HCT116 (cell line): ENCODE measurements at regions not wholly inside any gene's neighbourhood (a gene's known extent, or its start where the extent isn't known, plus 50 kb on each side); places are given as distances from the start of the nearest gene placed in this dataset.

Source experiments
- ATAC-seq: fragments of 200-7000 bp; cut with Tn5 transposase; 2 replicates; pipeline ENCODE4 v1.9.1; 2020; ENCODE audit warnings: mild to moderate bottlenecking, moderate library complexity
- BruUV-seq: library from RNA; stranded (reverse); fragments of 400-500 nt; replicated peaks from 2 replicates; lab custom pipeline; 2021; lab: Mats Ljungman, UMichigan
- CTCF ChIA-PET: fragments of 300-600 bp; sonication (Branson Sonifier 250); formaldehyde crosslinking; loops from one replicate; lab custom pipeline; 2021; ENCODE audit warnings: antibody characterized with exemption; lab: Charles Lee
- POLR2A ChIA-PET: fragments of 300-600, 350-600 bp; sonication (Branson Sonifier 250); formaldehyde crosslinking; loops from one replicate; lab custom pipeline; 2021; ENCODE audit warnings: antibody characterized with exemption; lab: Charles Lee
- RAD21 ChIA-PET, 2 experiments: fragments of 300-600 bp; sonication (Branson Sonifier 250); formaldehyde crosslinking; loops; one replicate each; lab custom pipeline; 2023; ENCODE audit warnings: low total read pairs in 2 of 2; ENCODE audit not compliant: uncharacterized antibody in 2 of 2, unreplicated experiment in 2 of 2, low non-redundant PET in 1 of 2; lab: Charles Lee
- DNase-seq: peaks from one replicate; pipeline ENCODE4 v3.0.0-alpha.2; 2010; ENCODE audit warnings: low read depth, low spot score
- H2AFZ ChIP-seq: fragments of 200-600 bp; shearing (Covaris generic), sonication (generic); 2 replicates; pipeline ENCODE4 v1.6.1; 2017; ENCODE audit warnings: low read depth, mixed run types, mixed read lengths, antibody characterized with exemption, low read length; ENCODE audit not compliant: poor library complexity, severe bottlenecking
- H3K27ac ChIP-seq: 2 replicates; pipeline ENCODE4 v1.5.1; 2012; ENCODE audit warnings: low read depth, low read length
- H3K27me3 ChIP-seq: fragments of 200-600 bp; sonication (generic); 2 replicates; pipeline ENCODE4 v1.6.1; 2016; ENCODE audit warnings: mixed run types, low read length, mixed read lengths; ENCODE audit not compliant: insufficient read depth
- H3K36me3 ChIP-seq, 2 experiments: fragments of 200-500 bp in 1 of 2; fragments of 200-600 bp in 1 of 2; sonication (Bioruptor generic) in 1 of 2; sonication (generic) in 1 of 2; 2 replicates each; pipeline versions ENCODE4 v1.5.1 to v1.6.1; 2014 to 2016; ENCODE audit warnings: low read length in 2 of 2, inconsistent platforms in 1 of 2, mixed read lengths in 1 of 2, mixed run types in 1 of 2; ENCODE audit not compliant: insufficient read depth in 2 of 2, control insufficient read depth in 1 of 2
- H3K4me1 ChIP-seq, 2 experiments: fragments of 200-600 bp in 1 of 2; sonication (generic) in 1 of 2; 2 replicates each; pipeline versions ENCODE4 v1.5.1 to v1.6.1; 2012 to 2017; ENCODE audit warnings: low read length in 2 of 2, inconsistent platforms in 1 of 2, mild to moderate bottlenecking in 1 of 2, mixed read lengths in 1 of 2, mixed run types in 1 of 2, moderate library complexity in 1 of 2; ENCODE audit not compliant: insufficient read depth in 2 of 2, control insufficient read depth in 1 of 2
- H3K4me2 ChIP-seq: fragments of 200-600 bp; sonication (generic); 2 replicates; pipeline ENCODE4 v1.6.1; 2017; ENCODE audit warnings: mixed run types, low read length, mixed read lengths
- H3K4me3 ChIP-seq, 2 experiments: fragments of 200-600 bp in 1 of 2; sonication (generic) in 1 of 2; replicated peaks in 1 of 2; 2 replicates each; pipeline ENCODE4 v1.5.1; 2011 to 2016; ENCODE audit warnings: low read length in 2 of 2, control low read depth in 1 of 2, low read depth in 1 of 2, mild to moderate bottlenecking in 1 of 2, mixed read lengths in 1 of 2, mixed run types in 1 of 2
- H3K79me2 ChIP-seq: fragments of 200-600 bp; sonication (generic); 2 replicates; pipeline ENCODE4 v1.6.1; 2017; ENCODE audit warnings: mild to moderate bottlenecking, mixed run types, low read length, moderate library complexity, mixed read lengths; ENCODE audit not compliant: insufficient read depth
- H3K9ac ChIP-seq: fragments of 200-600 bp; sonication (generic); 2 replicates; pipeline ENCODE4 v1.6.1; 2016; ENCODE audit warnings: low read length, mixed read lengths
- H3K9me2 ChIP-seq: fragments of 200-600 bp; sonication (generic), shearing (Covaris generic); 2 replicates; pipeline ENCODE4 v1.6.1; 2017; ENCODE audit warnings: mixed run types, mild to moderate bottlenecking, moderate library complexity; ENCODE audit not compliant: insufficient read depth
- H3K9me3 ChIP-seq, 2 experiments: fragments of 200-500 bp in 1 of 2; fragments of 200-600 bp in 1 of 2; sonication (Bioruptor generic) in 1 of 2; sonication (generic) in 1 of 2; 2 replicates each; pipeline ENCODE4 v1.6.1; 2014 to 2017; ENCODE audit warnings: low read length in 2 of 2, mixed read lengths in 2 of 2, inconsistent platforms in 1 of 2, low read depth in 1 of 2, mild to moderate bottlenecking in 1 of 2, mixed run types in 1 of 2, moderate library complexity in 1 of 2; ENCODE audit not compliant: control insufficient read depth in 1 of 2, insufficient read depth in 1 of 2
- H4K20me1 ChIP-seq: fragments of 200-600 bp; sonication (generic), shearing (Covaris generic); 2 replicates; pipeline ENCODE4 v1.6.1; 2017; ENCODE audit warnings: mixed run types, mild to moderate bottlenecking, moderate library complexity; ENCODE audit not compliant: insufficient read depth
- CBX3 ChIP-seq: IDR thresholded peaks from 2 replicates; pipeline ENCODE4 v1.6.1; 2012; ENCODE audit warnings: low read depth
- CEBPB ChIP-seq: IDR thresholded peaks from 2 replicates; pipeline ENCODE4 v1.6.1; 2012; ENCODE audit warnings: low read depth
- EZH2 ChIP-seq: fragments of 200-600 bp; sonication (generic); IDR thresholded peaks from 2 replicates; pipeline ENCODE4 v1.6.1; 2017; ENCODE audit warnings: antibody characterized with exemption, mixed run types
- EZH2phosphoT487 ChIP-seq: fragments of 200-600 bp; IDR thresholded peaks from 2 replicates; pipeline ENCODE4 v1.6.1; 2018; ENCODE audit warnings: antibody characterized with exemption, borderline replicate concordance
- FOSL1 ChIP-seq: IDR thresholded peaks from 2 replicates; pipeline ENCODE4 v1.6.1; 2012; ENCODE audit warnings: low read depth
- MAX ChIP-seq: IDR thresholded peaks from 2 replicates; pipeline ENCODE4 v1.6.1; 2012
- POLR2AphosphoS5 ChIP-seq: IDR thresholded peaks from 2 replicates; pipeline ENCODE4 v1.6.1; 2011; ENCODE audit warnings: mild to moderate bottlenecking, low read depth, low read length, moderate library complexity
- REST ChIP-seq: IDR thresholded peaks from 2 replicates; pipeline ENCODE4 v1.6.1; 2012; ENCODE audit warnings: low read depth
- SIN3A ChIP-seq: IDR thresholded peaks from 2 replicates; pipeline ENCODE4 v1.6.1; 2012; ENCODE audit warnings: low read depth
- SP1 ChIP-seq: IDR thresholded peaks from 2 replicates; pipeline ENCODE4 v1.6.1; 2012; ENCODE audit warnings: low read depth
- TCF7L2 ChIP-seq: IDR thresholded peaks from 2 replicates; pipeline ENCODE4 v1.7.0; 2011; ENCODE audit warnings: borderline replicate concordance, inconsistent platforms; ENCODE audit not compliant: insufficient read depth, insufficient read length; ENCODE audit errors: extremely low read depth
- YY1 ChIP-seq: IDR thresholded peaks from 2 replicates; pipeline ENCODE4 v1.6.1; 2011; ENCODE audit warnings: low read length, low read depth, moderate library complexity, mild to moderate bottlenecking; ENCODE audit not compliant: insufficient replicate concordance; ENCODE audit errors: extremely low read depth
- ZBTB33 ChIP-seq: IDR thresholded peaks from 2 replicates; pipeline ENCODE4 v1.6.1; 2011; ENCODE audit warnings: mild to moderate bottlenecking, low read length, moderate library complexity; ENCODE audit not compliant: insufficient replicate concordance; ENCODE audit errors: extremely low read depth
- ZFX ChIP-seq: fragments of 450-650 bp; IDR thresholded peaks from 2 replicates; pipeline ENCODE4 v1.6.1; 2017
- ZNF274 ChIP-seq: fragments of 200-500 bp; sonication (Bioruptor generic); IDR thresholded peaks from 2 replicates; pipeline ENCODE4 v1.6.1; 2014; ENCODE audit warnings: mild to moderate bottlenecking, low read depth, low read length, inconsistent platforms
- intact Hi-C: fragments of 100-400 bp; cut with micrococcal nuclease; formaldehyde crosslinking; loops from 2 replicates; pipeline ENCODE4 v1.10.0; 2022
- TF ChIP-seq, protein P1 (sequence below): IDR thresholded peaks from 2 replicates; pipeline ENCODE4 v1.6.1; 2012
- TF ChIP-seq, protein P2 (sequence below), 3 experiments: fragments of 200-600 bp in 1 of 3; sonication (generic) in 1 of 3; IDR thresholded peaks in 2 of 3; conservative IDR thresholded peaks in 1 of 3; 2 replicates each; pipeline ENCODE4 v1.5.1; 2012 to 2017; ENCODE audit warnings: low read depth in 2 of 3, low read length in 2 of 3, antibody characterized with exemption in 1 of 3, borderline replicate concordance in 1 of 3, control low read depth in 1 of 3, mild to moderate bottlenecking in 1 of 3, mixed read lengths in 1 of 3, mixed run types in 1 of 3, moderate library complexity in 1 of 3; ENCODE audit not compliant: insufficient read depth in 1 of 3

- TF ChIP-seq ZFX (no peak), FOSL1 (no peak), ZNF274 (no peak), CBX3 (no peak), EZH2 (no peak)
- TF ChIP-seq, protein P1, sequence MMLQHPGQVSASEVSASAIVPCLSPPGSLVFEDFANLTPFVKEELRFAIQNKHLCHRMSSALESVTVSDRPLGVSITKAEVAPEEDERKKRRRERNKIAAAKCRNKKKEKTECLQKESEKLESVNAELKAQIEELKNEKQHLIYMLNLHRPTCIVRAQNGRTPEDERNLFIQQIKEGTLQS = no peak
Observed at GRCh38 chr4:60657807-60658206, 542.3 kb upstream of the ADGRL3 start (continued).

- Histone ChIP-seq H3K9me2 (no peaks in the 10 kb centered on the region), H3K9me3 (peaks cover 0 to 3% of the 10 kb centered on the region in 2 experiments; a peak in 2 of 4 replicates), H3K4me1 (no peaks in the 10 kb centered on the region), H3K4me3 (no peak overlapping the region), H3K36me3 (no peaks in the 10 kb centered on the region), H4K20me1 (no peaks in the 10 kb centered on the region), H3K27ac (no peak overlapping the region), H3K9ac (no peak overlapping the region), H3K4me2 (no peak overlapping the region), H3K27me3 (no peaks in the 10 kb centered on the region), H3K79me2 (no peaks in the 10 kb centered on the region), H2AFZ (no peak overlapping the region)
- CTCF ChIA-PET = no interaction called here
- no peak for DNase-seq
- RAD21 ChIA-PET = no interaction called here
- intact Hi-C loops = no loop called here
- BruUV-seq = no TSS peak
- no peak for ATAC-seq
- POLR2A ChIA-PET = no interaction called here
- TF ChIP-seq YY1 (no peak), EZH2 (no peak), SP1 (no peak), TCF7L2 (no peak), EZH2phosphoT487 (no peak), ZNF274 (no peak), REST (no peak), MAX (no peak), ZBTB33 (no peak), ZFX (no peak), CEBPB (no peak), POLR2AphosphoS5 (no peak), SIN3A (no peak)
- TF ChIP-seq, protein P2, sequence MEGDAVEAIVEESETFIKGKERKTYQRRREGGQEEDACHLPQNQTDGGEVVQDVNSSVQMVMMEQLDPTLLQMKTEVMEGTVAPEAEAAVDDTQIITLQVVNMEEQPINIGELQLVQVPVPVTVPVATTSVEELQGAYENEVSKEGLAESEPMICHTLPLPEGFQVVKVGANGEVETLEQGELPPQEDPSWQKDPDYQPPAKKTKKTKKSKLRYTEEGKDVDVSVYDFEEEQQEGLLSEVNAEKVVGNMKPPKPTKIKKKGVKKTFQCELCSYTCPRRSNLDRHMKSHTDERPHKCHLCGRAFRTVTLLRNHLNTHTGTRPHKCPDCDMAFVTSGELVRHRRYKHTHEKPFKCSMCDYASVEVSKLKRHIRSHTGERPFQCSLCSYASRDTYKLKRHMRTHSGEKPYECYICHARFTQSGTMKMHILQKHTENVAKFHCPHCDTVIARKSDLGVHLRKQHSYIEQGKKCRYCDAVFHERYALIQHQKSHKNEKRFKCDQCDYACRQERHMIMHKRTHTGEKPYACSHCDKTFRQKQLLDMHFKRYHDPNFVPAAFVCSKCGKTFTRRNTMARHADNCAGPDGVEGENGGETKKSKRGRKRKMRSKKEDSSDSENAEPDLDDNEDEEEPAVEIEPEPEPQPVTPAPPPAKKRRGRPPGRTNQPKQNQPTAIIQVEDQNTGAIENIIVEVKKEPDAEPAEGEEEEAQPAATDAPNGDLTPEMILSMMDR (IDR thresholded peaks at IDR 0.05 in 2 of 3, conservative IDR thresholded peaks at IDR 0.05 in 1 of 3; ENCODE audit: borderline replicate concordance in 1 of 3, insufficient read depth in 1 of 3, low read depth in 2 of 3, low read length in 2 of 3) = no peak
- TF ChIP-seq, protein P1 = no peak
Observed at GRCh38 chr4:60663769-60664168, 536.4 kb upstream of the ADGRL3 start.
